ENCODE measurements at regions not wholly inside any gene's neighbourhood (a gene's known extent, or its start where the extent isn't known, plus 50 kb on each side); places are given as distances from the start of the nearest gene placed in this dataset.

DNA sequence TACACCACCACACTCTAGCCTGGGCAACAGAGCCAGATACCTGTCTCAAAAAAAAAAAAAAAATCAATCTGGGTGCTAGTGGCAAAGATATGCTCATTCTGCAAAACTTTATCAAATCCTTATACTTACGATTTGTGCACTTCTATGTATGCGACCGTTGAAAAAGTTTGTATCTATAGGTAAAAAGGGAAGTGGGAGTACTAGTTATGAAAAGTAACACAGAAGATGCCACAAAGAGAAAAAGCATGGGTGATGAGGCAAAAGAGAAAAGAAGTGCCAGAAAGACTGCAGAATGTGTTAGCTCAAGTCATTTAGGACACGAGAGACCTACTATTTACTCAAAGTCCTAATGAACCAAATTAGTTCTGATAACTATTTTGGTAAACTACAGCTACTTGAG is 407.8 kb downstream of the SHQ1 start:
- H3K27ac ChIP-seq (ENCODE audit: low read length): no peak overlapping the region
- peaks cover 2% of the 10 kb centered on the region for H3K4me1 ChIP-seq (ENCODE audit: control insufficient read depth, insufficient read depth, low read length)
- DNase-seq: no peak
- H3K9me3 ChIP-seq (ENCODE audit: control insufficient read depth, low read depth, low read length): no peaks in the 10 kb centered on the region
- H3K27me3 ChIP-seq (ENCODE audit: control insufficient read depth, insufficient read depth, low read length): no peaks in the 10 kb centered on the region
- 87% methylated on average over 3 of the region's 4 CpGs for WGBS (ENCODE audit: insufficient coverage, low lambda C conversion rate)
- peaks cover 18% of the 10 kb centered on the region for H3K36me3 ChIP-seq (ENCODE audit: control insufficient read depth, insufficient read depth, low read length)
- H3K4me3 ChIP-seq (ENCODE audit: low read length): no peak overlapping the region

- Histone ChIP-seq H3K4me1 (ENCODE audit: control insufficient read depth, insufficient read depth, low read length) (no peaks in the 10 kb centered on the region), H3K36me3 (ENCODE audit: control insufficient read depth, insufficient read depth, low read length) (peaks cover 18% of the 10 kb centered on the region), H3K4me3 (ENCODE audit: low read length) (no peak overlapping the region), H3K27me3 (ENCODE audit: control insufficient read depth, insufficient read depth, low read length) (no peaks in the 10 kb centered on the region), H3K9me3 (ENCODE audit: control insufficient read depth, low read depth, low read length) (no peaks in the 10 kb centered on the region), H3K27ac (ENCODE audit: low read length) (no peak overlapping the region)
- no peak for DNase-seq
- WGBS (ENCODE audit: insufficient coverage, low lambda C conversion rate): 86% methylated on average over 1 of the region's 5 CpGs
Measured at GRCh38 chr3:72439321-72440183, 408.7 kb downstream of the SHQ1 start.

DNA sequence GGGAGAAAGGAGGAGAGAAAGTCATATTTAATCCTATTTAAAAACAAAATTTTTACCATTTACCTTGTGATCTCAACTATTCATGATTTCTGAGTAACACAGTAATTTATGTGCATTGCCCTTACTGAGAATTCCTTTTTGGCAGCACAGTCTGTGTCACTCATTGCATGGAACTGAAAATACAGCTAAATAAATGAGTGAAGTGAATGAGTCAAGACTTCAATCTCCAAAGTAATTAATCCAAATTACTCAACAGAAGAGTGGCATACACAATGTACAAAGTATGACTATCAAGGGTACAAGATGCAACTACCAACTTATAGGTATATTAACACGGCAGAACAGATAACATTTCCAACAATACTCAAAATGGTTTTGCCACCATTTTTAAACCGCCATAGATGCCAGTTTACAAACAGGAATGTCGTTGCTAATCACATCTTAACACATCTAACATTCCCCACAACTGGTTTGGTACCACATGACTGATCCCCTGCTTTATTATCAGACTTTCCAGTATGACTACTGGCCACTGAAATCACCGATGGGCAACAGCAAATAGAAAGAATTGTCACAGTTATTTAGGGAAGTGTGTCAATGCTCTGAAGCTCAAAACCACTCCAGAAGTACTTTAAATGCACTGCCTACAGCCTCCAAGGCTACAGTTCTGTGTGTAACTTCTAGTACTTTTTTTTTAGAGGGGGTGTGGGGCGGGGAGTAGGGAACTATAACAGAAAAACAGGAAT is 410.4 kb downstream of the SHQ1 start:
- no CpG with 5 or more reads among the region's 5 CpGs for whole genome bisulfite sequencing (ENCODE audit: insufficient coverage, low lambda C conversion rate)
- no peak overlapping the region for H3K27ac ChIP-seq (ENCODE audit: low read length)
- H3K9me3 ChIP-seq (ENCODE audit: control insufficient read depth, low read depth, low read length): no peaks in the 10 kb centered on the region
- peaks cover 18% of the 10 kb centered on the region for H3K36me3 ChIP-seq (ENCODE audit: control insufficient read depth, insufficient read depth, low read length)
- no peak overlapping the region for H3K4me3 ChIP-seq (ENCODE audit: low read length)
- H3K4me1 ChIP-seq (ENCODE audit: control insufficient read depth, insufficient read depth, low read length): no peaks in the 10 kb centered on the region
- no peaks in the 10 kb centered on the region for H3K27me3 ChIP-seq (ENCODE audit: control insufficient read depth, insufficient read depth, low read length)
- DNase-seq: no peak

- Histone ChIP-seq H3K36me3 (ENCODE audit: control insufficient read depth, insufficient read depth, low read length) (peaks cover 18% of the 10 kb centered on the region), H3K4me1 (ENCODE audit: control insufficient read depth, insufficient read depth, low read length) (no peaks in the 10 kb centered on the region), H3K27ac (ENCODE audit: low read length) (no peak overlapping the region), H3K27me3 (ENCODE audit: control insufficient read depth, insufficient read depth, low read length) (no peaks in the 10 kb centered on the region), H3K9me3 (ENCODE audit: control insufficient read depth, low read depth, low read length) (no peaks in the 10 kb centered on the region), H3K4me3 (ENCODE audit: low read length) (no peak overlapping the region)
- WGBS (ENCODE audit: insufficient coverage, low lambda C conversion rate): no CpG with 5 or more reads among the region's 7 CpGs
- no peak for DNase-seq
Measured at GRCh38 chr3:72436863-72437592, 411.2 kb downstream of the SHQ1 start.

- H3K27me3 ChIP-seq (ENCODE audit: control insufficient read depth, insufficient read depth, low read length): no peaks in the 10 kb centered on the region
- no peak overlapping the region for H3K27ac ChIP-seq (ENCODE audit: low read length)
- H3K9me3 ChIP-seq (ENCODE audit: control insufficient read depth, low read depth, low read length): no peaks in the 10 kb centered on the region
- DNase-seq: no peak
- no peaks in the 10 kb centered on the region for H3K4me1 ChIP-seq (ENCODE audit: control insufficient read depth, insufficient read depth, low read length)
- H3K4me3 ChIP-seq (ENCODE audit: low read length): no peak overlapping the region
- 40% methylated on average over 1 of the region's 1 CpG for WGBS (ENCODE audit: insufficient coverage, low lambda C conversion rate)
- peaks cover 12% of the 10 kb centered on the region for H3K36me3 ChIP-seq (ENCODE audit: control insufficient read depth, insufficient read depth, low read length)
Measured at GRCh38 chr3:72434296-72434695, 413.9 kb downstream of the SHQ1 start.

DNA sequence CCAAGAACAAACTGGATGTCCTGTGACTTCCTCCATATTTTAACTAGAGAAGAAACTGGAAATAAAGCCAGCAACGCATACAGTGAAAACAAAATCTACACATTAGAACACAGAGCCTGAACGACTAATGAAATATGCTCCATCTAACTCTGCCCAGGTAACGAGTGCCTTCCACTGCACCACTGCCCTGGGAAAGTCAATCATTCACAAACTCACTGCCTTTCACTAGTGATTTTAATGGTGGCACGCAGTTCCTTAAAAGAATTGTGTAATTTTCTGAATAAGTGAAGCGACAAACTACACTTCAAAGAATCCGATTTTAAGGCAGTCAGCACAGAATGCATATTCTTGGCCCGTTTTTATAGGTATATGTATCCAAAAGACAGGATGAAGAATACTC is 416.0 kb downstream of the SHQ1 start:
- Histone ChIP-seq H3K36me3 (ENCODE audit: control insufficient read depth, insufficient read depth, low read length) (no peaks in the 10 kb centered on the region), H3K27ac (ENCODE audit: low read length) (no peak overlapping the region), H3K9me3 (ENCODE audit: control insufficient read depth, low read depth, low read length) (no peaks in the 10 kb centered on the region), H3K4me3 (ENCODE audit: low read length) (no peak overlapping the region), H3K27me3 (ENCODE audit: control insufficient read depth, insufficient read depth, low read length) (no peaks in the 10 kb centered on the region), H3K4me1 (ENCODE audit: control insufficient read depth, insufficient read depth, low read length) (no peaks in the 10 kb centered on the region)
- WGBS (ENCODE audit: insufficient coverage, low lambda C conversion rate): no CpG with 5 or more reads among the region's 7 CpGs
- DNase-seq: no peak

DNA sequence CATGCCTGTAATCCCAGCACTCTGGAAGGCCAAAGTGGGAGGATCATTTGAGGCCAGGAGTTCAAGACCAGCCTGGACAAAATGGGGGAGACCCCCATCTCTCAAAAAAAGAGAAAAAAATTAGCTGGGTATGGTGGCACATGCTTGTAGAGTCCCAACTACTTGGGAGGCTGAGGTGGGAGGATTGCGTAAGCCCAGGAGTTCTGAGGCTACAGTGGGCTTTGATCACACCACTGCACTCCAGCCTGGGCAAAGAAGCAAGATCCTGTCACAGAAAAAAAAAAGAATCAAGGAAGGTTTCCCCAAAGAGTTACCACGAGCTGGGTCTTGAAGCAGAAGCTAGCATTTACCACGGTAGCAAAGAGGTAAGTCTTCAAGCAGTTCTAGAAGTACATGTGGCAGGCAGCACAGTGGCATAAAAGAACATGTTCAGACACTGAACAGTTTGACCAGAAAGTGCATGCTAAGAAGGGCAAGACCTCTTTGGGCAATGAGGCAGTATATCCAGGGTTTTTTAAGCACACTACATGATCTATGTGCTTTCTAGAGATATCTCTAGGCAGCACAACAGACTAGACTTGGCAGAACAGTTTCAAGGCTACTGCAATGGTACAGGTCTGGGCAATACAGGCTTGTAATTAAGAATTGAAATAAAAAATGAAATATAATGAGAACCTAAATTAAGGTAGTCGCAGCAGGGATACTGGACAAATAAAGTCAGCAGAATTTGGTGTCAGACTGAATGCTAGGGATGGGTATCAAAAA is 418.5 kb downstream of the SHQ1 start:
- H3K4me1 ChIP-seq (ENCODE audit: control insufficient read depth, insufficient read depth, low read length): peaks cover 4% of the 10 kb centered on the region

GRCh38 chr3:72428803-72429202 is 419.4 kb downstream of the SHQ1 start:
- peaks cover 4% of the 10 kb centered on the region for H3K4me1 ChIP-seq (ENCODE audit: control insufficient read depth, insufficient read depth, low read length)
- WGBS (ENCODE audit: insufficient coverage, low lambda C conversion rate): 83% methylated on average over 1 of the region's 4 CpGs
- DNase-seq: no peak

More for the DNA sequence above, 418.5 kb downstream of the SHQ1 start:
- Histone ChIP-seq H3K27me3 (ENCODE audit: control insufficient read depth, insufficient read depth, low read length) (no peaks in the 10 kb centered on the region), H3K9me3 (ENCODE audit: control insufficient read depth, low read depth, low read length) (no peaks in the 10 kb centered on the region), H3K27ac (ENCODE audit: low read length) (no peak overlapping the region), H3K36me3 (ENCODE audit: control insufficient read depth, insufficient read depth, low read length) (no peaks in the 10 kb centered on the region), H3K4me3 (ENCODE audit: low read length) (no peak overlapping the region)
- no peak for DNase-seq
- WGBS (ENCODE audit: insufficient coverage, low lambda C conversion rate): no CpG with 5 or more reads among the region's 4 CpGs

DNA sequence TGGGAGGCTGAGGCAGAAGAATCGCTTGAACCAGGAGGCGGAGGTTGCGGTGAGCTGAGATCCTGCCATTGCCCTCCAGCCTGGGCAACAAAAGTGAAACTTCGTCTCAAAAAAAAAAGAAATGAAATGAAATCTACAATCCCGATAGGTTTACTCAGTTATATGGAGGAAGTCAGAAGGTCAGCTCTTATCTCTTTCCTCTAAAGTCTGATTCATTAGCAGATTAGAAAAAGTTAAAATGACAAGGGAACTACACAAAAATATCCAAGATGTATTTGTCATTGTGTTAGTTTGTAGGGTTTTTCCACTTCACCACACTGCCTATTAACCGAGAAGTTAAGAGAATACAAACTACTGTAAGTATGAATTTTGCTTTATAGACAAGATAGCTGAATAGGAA is 420.6 kb downstream of the SHQ1 start:
- Histone ChIP-seq H3K27ac (ENCODE audit: low read length) (no peak overlapping the region), H3K4me3 (ENCODE audit: low read length) (no peak overlapping the region), H3K27me3 (ENCODE audit: control insufficient read depth, insufficient read depth, low read length) (no peaks in the 10 kb centered on the region), H3K9me3 (ENCODE audit: control insufficient read depth, low read depth, low read length) (no peaks in the 10 kb centered on the region), H3K36me3 (ENCODE audit: control insufficient read depth, insufficient read depth, low read length) (no peaks in the 10 kb centered on the region), H3K4me1 (ENCODE audit: control insufficient read depth, insufficient read depth, low read length) (peaks cover 4% of the 10 kb centered on the region)
- no peak for DNase-seq
- WGBS (ENCODE audit: insufficient coverage, low lambda C conversion rate): 100% methylated on average over 1 of the region's 6 CpGs

More at GRCh38 chr3:72428803-72429202, 419.4 kb downstream of the SHQ1 start:
- Histone ChIP-seq H3K27me3 (ENCODE audit: control insufficient read depth, insufficient read depth, low read length) (no peaks in the 10 kb centered on the region), H3K4me3 (ENCODE audit: low read length) (no peak overlapping the region), H3K36me3 (ENCODE audit: control insufficient read depth, insufficient read depth, low read length) (no peaks in the 10 kb centered on the region), H3K9me3 (ENCODE audit: control insufficient read depth, low read depth, low read length) (no peaks in the 10 kb centered on the region), H3K27ac (ENCODE audit: low read length) (no peak overlapping the region)
